Activated CD4-positive, alpha-beta T cell treated with anti-CD3 and anti-CD28 coated beads for 1 hour (primary cell): ENCODE measurements at regions not wholly inside any gene's neighbourhood (a gene's known extent, or its start where the extent isn't known, plus 50 kb on each side); places are given as distances from the start of the nearest gene placed in this dataset.
"Not testable (repeated sequence)": the region's sequence is repeated elsewhere in the genome, so short reads cannot be mapped to it uniquely, and the experiment has no call there.

Experiments
- DNase-seq: peaks from one replicate; pipeline ENCODE4 v3.0.0-alpha.2; 2020

- no peak for DNase-seq
These were observed 1407.4 kb upstream of the ZEB2 start for GRCh38 chr2:145927131-145927950.

DNA sequence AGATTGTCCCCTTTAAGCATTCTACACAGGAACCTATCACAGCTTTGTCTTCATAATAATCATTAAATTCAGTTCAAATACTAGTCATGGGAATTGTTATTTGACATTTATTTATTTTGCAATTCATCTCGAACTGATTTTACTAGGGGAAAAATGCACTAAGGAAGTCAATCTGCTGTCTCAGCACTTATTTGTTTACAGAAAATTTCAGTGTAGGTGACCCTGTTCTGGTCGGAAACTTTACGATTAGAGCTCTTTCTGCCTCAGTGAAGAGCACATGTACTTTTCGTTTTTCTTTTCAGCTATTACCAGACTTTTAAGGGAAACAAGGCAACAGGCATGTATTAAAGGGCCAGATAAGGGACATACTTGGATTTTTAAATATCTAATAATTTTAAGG lies 1405.7 kb upstream of the ZEB2 start:
- no peak for DNase-seq

- no peak for DNase-seq
These were observed 1399.6 kb upstream of the ZEB2 start for GRCh38 chr2:145919477-145919876.

DNA sequence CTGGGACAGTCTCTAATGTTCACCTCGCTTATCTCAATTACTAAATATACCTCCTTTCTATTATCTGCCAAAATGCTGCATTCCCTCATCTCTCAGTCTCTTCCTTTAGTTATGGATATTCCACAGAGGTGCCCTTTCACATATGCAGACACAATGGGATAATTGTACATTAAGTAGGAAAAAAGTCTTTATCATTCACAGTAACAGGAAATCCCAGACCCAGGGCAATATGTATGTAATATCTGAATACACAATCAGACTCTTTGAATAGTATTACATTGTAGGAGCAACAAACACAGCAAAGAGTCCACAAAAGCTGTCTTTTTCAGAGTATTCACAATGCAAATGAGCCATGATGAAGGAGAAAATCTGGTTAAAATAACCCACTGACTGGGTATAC lies 1399.0 kb upstream of the ZEB2 start:
- DNase-seq = no peak

DNA sequence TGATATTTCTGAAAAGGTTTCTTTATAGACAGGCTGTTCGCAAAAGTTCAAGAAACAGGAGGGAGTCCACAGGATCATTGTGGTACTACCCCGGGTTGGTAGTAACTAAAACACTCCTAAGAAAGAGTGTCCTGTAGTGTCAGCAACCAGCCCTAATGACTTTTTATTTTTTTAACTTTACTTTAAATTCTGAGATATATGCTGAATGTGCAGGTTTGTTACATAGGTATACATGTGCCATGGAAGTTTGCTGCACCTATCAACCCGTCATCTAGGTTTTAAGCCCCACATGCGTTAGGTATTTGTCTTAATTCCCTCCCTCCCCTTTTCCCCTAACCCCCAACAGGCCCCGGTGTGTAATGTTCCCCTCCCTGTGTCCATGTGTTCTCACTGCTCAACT lies 1396.9 kb upstream of the ZEB2 start:
- DNase-seq = no peak

DNA sequence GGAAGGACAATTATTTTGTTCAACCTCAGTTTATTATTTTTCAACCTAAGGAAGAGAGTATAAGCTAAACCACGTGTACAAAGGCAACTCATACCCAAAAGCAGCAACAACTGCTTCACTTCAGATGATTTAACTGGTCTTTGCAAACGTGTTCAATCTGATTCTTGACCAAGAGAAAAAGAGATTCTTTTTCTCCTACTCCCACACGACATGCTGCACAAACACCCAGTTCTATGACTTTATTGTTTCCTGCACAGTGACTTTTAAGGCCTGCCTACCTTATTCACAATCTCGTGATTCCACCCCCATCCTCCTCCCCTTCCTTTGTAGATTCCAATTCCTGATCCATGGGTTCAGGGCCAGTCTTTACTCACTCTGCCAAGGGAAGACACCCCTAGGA lies 1394.8 kb upstream of the ZEB2 start:
- DNase-seq = no peak

- DNase-seq = no peak
These were observed 1390.5 kb upstream of the ZEB2 start for GRCh38 chr2:145910416-145910815.

DNA sequence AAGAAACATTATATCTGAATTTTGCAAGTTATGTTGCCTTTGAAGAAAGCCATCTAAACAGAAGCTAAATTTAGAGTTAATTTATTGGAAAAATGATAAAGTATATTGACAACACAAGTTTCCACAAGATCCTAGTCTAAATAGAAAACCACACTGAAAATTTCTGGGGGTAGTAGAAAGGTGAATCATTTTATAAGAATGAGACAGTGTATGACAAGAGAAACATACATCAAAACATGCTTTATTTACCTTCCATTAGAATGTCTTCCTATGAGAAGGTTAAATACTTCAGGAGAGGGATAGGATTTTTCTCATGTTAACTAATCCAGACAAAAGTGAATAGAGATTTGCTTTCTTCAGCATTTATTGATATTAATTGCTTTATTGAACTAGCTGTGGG lies 1389.8 kb upstream of the ZEB2 start:
- no peak for DNase-seq

DNA sequence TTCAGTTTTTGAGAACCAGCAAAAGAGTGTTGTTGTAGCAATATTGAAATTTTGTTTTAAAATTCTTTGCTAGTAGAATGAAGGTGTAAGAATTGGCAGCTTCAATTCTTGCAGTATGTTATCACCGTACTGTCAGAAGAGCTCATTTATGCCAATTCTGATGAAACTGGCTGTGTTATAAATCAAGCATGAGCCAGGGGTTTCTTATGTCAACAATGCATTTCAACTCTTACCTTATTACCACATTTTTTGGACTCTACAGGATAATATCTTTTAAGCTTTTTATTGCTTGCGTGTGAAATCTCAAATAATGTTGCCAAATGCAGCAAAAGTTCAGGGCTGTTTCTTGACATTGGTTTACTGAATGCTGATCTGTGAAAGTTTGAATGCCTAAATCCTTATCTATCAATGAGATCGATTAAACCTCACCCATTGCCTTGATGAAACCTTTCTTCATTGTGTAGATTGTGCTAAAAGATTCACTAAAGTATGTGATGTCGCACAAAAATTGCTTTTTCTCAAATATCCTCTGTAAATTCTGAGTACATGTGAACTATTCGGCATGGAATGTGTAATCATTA lies 1389.3 kb upstream of the ZEB2 start:
- DNase-seq = no peak

GRCh38 chr2:145906354-145906753 lies 1386.4 kb upstream of the ZEB2 start:
- DNase-seq = no peak

DNA sequence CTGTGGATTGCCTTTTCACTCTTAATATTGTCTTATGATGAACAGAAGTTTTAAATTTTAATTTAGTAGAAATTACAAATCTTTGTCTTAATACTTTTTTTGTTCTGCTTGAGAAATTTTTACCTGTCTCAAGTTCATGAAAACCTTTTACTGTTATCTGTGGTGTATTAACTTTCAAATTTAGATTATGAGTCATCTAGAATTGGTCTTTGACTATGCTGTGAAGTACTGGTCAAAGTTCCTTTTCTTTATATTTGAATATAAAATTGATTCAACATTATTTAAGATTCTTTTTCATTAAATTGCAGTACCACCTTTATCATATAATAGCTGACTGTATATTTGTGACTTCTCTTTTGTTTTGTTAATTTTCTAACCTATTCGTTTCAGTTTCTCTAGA lies 1385.5 kb upstream of the ZEB2 start:
- no peak for DNase-seq

DNA sequence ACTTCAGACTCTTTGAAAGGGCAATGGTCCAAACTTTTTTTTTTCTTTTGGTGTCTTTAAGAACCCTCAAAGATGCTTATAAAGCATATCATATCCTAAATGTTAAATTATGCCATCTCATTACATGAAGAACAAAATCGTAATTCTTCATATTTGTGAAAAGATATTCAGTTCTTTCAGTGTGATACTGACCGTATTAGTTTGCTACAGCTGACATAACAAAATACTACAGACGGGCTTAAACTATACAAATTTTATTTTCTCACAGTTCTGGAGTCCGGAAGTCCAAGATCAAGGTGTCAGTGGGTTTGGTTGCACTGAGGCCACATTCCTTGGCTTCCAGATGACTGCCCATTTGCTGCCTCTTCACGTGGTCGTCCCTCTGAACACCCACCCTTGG lies 1377.2 kb upstream of the ZEB2 start:
- no peak for DNase-seq

- no peak for DNase-seq
These were observed 1368.0 kb upstream of the ZEB2 start for GRCh38 chr2:145887915-145888314.

DNA sequence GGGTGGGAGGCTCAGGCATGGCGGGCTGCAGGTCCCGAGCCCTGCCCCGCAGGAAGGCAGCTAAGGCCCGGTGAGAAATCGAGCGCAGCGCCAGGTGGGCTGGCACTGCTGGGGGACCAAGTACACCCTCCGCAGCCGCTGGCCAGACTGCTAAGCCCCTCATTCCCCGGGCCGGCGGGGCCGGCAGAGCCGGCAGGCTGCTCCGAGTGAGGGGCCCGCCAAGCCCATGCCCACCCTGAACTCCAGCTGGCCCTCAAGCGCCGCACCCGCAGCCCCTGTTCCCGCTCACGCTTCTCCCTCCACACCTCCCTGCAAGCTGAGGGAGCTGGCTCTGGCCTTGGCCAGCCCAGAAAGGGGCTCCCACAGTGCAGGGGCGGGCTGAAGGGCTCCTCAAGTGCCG lies 1361.1 kb upstream of the ZEB2 start:
- DNase-seq = not testable (repeated sequence)

DNA sequence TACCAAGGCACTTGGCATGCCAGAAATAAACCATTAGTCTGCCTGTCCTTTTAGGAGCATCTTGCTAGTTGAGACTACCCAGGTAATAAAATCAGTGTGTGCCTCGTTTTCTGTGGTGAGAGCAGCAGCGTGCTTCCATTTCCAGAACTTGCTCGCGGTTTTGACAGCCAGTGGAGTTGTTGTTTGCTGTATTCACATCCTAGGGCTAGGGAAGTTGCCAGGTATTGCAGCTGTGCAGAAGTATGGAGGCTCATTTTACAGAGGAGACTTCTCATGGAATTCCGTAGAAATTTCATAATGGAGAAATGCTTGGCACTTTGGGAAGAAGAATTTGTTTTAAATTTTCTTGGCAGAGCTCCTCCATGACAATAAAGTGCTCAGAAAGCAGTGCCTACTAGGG lies 1355.1 kb upstream of the ZEB2 start:
- no peak for DNase-seq

GRCh38 chr2:145874466-145874865 lies 1354.5 kb upstream of the ZEB2 start:
- no peak for DNase-seq

GRCh38 chr2:145864501-145864900 lies 1344.6 kb upstream of the ZEB2 start:
- DNase-seq = no peak

- no peak for DNase-seq
These were observed 1342.0 kb upstream of the ZEB2 start for GRCh38 chr2:145861940-145862339.

DNA sequence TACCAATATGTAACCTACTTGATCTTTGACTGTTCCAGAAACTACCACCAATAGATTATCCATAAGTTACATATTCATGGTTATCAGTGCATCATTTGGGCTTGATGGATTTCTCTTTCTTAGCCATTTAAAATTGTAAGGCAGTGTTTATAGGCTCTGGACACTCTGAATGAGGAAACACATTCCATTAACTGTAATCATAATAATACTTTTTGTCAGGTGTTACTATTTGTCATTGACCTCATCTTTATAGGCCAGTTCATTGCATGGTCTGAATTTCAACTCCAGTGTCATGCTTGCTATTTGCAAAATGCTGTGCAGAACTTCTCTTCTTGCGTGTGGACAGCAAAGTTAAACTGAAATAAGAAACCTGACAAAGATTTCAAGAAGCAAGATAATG lies 1340.2 kb upstream of the ZEB2 start:
- no peak for DNase-seq

DNA sequence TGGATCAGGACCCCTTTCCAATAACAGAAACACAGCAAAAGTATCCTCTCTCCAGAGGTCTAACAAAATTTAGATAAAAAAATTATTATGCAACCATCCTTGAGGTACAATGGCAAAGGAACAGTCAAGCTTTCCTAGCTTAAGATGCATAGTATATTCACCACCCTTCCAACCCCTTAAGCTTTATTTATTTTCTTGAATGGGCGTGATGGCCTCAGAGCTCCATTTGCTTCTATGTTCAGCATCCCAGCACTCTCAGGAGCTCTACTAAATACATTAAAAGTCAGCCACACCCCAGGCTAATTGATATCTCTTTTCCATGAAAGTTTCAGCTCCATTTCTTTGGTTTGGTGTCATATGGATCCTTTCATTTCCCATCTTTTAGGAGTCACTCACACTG lies 1335.2 kb upstream of the ZEB2 start:
- DNase-seq = no peak

GRCh38 chr2:145854039-145854755 lies 1334.3 kb upstream of the ZEB2 start:
- no peak for DNase-seq

DNA sequence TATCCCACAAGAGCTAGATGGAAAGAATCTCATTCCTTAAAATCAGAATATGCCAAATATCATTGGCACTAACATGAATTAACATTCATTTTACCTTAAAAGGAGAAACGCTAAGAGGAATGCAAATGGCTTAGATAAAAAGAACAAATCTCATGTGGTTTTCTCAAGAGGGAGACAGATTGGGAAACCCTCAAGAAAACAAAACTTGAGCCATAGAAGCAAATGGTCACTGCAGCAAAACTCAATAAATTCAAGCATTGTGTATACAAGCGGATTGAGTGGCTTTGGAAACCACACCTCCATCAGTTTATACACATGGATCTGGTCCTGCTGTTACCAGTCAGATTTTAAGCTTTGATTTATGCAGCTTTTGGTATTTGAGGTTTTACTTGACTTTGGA lies 1331.8 kb upstream of the ZEB2 start:
- no peak for DNase-seq

DNA sequence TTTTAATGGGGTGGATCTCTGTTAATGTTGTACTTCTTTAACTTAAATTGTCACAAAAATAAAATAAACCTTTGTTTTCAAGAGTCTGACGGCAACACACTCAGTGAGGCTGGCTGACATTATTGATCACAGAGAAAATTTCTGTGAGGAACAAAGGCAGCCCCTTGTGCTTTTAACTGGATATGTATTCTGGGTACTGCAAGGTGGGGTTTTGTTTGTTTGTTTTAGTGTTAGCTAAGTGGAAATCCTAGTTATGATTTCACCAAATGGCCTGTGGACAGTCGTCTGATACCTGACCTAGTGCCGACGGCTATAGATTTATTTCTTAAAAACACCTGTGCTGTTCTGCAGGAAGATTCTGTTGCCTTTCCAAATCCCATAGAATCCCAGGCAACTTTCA lies 1329.5 kb upstream of the ZEB2 start:
- DNase-seq = no peak

GRCh38 chr2:145846982-145847381 lies 1327.1 kb upstream of the ZEB2 start:
- no peak for DNase-seq
